GM12892 (cell line): ENCODE measurements at regions not wholly inside any gene's neighbourhood (a gene's known extent, or its start where the extent isn't known, plus 50 kb on each side); places are given as distances from the start of the nearest gene placed in this dataset.

Experiments
- DNase-seq: peaks from one replicate; pipeline ENCODE4 v3.0.0; 2011; ENCODE audit not compliant: insufficient read length
- FAIRE-seq: peaks from 2 replicates; lab custom pipeline; 2011; peaks lifted over from hg19 to GRCh38; lab: Jason Lieb, UNC
- POLR2A ChIP-seq: IDR thresholded peaks from 2 replicates; pipeline ENCODE4 v1.6.1; 2011; ENCODE audit warnings: low read depth, low read length, control low read depth
- POLR2AphosphoS5 ChIP-seq: IDR thresholded peaks from 2 replicates; pipeline ENCODE4 v1.6.1; 2011; ENCODE audit warnings: low read depth, low read length, control low read depth
- TAF1 ChIP-seq: IDR thresholded peaks from 2 replicates; pipeline ENCODE4 v1.6.1; 2011; ENCODE audit warnings: low read depth, mild to moderate bottlenecking, control low read depth, low read length, borderline replicate concordance

- FAIRE-seq, result no peak
- DNase-seq, result no peak
- TF ChIP-seq POLR2AphosphoS5 (no peak), TAF1 (no peak), POLR2A (no peak)
Measured at GRCh38 chr12:107557589-107558100, 128.0 kb upstream of the PWP1 start.

GRCh38 chr12:107558141-107558815 is 127.3 kb upstream of the PWP1 start:
- TF ChIP-seq TAF1, result no peak
- TF ChIP-seq POLR2A, result no peak
- no peak for FAIRE-seq
- DNase-seq, result no peak

- DNase-seq (no peak), FAIRE-seq (no peak)
- TF ChIP-seq TAF1, result no peak
- no peak for TF ChIP-seq POLR2AphosphoS5
- no peak for TF ChIP-seq POLR2A
Measured at GRCh38 chr12:107558816-107559382, 126.7 kb upstream of the PWP1 start.

GRCh38 chr12:107560165-107560898 is 125.3 kb upstream of the PWP1 start:
- no peak for DNase-seq
- FAIRE-seq, result no peak
- TF ChIP-seq POLR2AphosphoS5 (no peak), TAF1 (no peak), POLR2A (no peak)

- no peak for DNase-seq
- no peak for FAIRE-seq
- TF ChIP-seq POLR2AphosphoS5 (no peak), TAF1 (no peak), POLR2A (no peak)
Measured at GRCh38 chr12:107560899-107561285, 124.7 kb upstream of the PWP1 start.

- no peak for FAIRE-seq
- TF ChIP-seq POLR2A (no peak), POLR2AphosphoS5 (no peak), TAF1 (no peak)
- DNase-seq, result no peak
Measured at GRCh38 chr12:107564946-107565345, 120.7 kb upstream of the PWP1 start.

GRCh38 chr12:107565551-107565950 is 120.0 kb upstream of the PWP1 start:
- no peak for TF ChIP-seq POLR2AphosphoS5
- TF ChIP-seq POLR2A, result no peak
- TF ChIP-seq TAF1, result no peak
- FAIRE-seq (no peak), DNase-seq (no peak)

- FAIRE-seq, result no peak
- TF ChIP-seq POLR2AphosphoS5, result no peak
- TF ChIP-seq POLR2A, result no peak
- no peak for TF ChIP-seq TAF1
Measured at GRCh38 chr12:107567876-107568619, 117.6 kb upstream of the PWP1 start.

GRCh38 chr12:107568718-107569117 is 116.9 kb upstream of the PWP1 start:
- DNase-seq (no peak), FAIRE-seq (no peak)
- TF ChIP-seq TAF1 (no peak), POLR2AphosphoS5 (no peak), POLR2A (no peak)

More at GRCh38 chr12:107567876-107568619, 117.6 kb upstream of the PWP1 start:
- DNase-seq, result no peak

GRCh38 chr12:107570721-107571120 is 114.9 kb upstream of the PWP1 start:
- TF ChIP-seq TAF1 (no peak), POLR2AphosphoS5 (no peak)
- FAIRE-seq (no peak), DNase-seq (no peak)

GRCh38 chr12:107571492-107571891 is 114.1 kb upstream of the PWP1 start:
- DNase-seq (no peak), FAIRE-seq (no peak)
- TF ChIP-seq POLR2AphosphoS5 (no peak), TAF1 (no peak), POLR2A (no peak)
